Stimulated activated naive CD8-positive, alpha-beta T cell treated with anti-CD3 and anti-CD28 coated beads, Interleukin-15, amount 100 ng/mL, for 72 hours (primary cell): ENCODE measurements at regions not wholly inside any gene's neighbourhood (a gene's known extent, or its start where the extent isn't known, plus 50 kb on each side); places are given as distances from the start of the nearest gene placed in this dataset.
A peak's percentile ranks its signal among the peaks of the same experiment; 100 is the strongest.

Experiments
- ATAC-seq: fragments of 150-1000 bp; cut with Tn5 transposase; 2 replicates; pipeline ENCODE4 v1.10.0; 2021; ENCODE audit warnings: mild to moderate bottlenecking, moderate library complexity
- DNase-seq, 2 donors: peaks; one replicate each; pipeline ENCODE4 v3.0.0; 2021 to 2022
- H3K27ac Mint-ChIP-seq, 2 donors: one replicate each; pipeline ENCODE4 v1.8.0; 2022; ENCODE audit warnings: mild to moderate bottlenecking in 2 of 2, mixed read lengths in 2 of 2, moderate library complexity in 2 of 2
- H3K27me3 Mint-ChIP-seq: one replicate; pipeline ENCODE4 v1.8.0; 2022; ENCODE audit warnings: mixed read lengths
- H3K4me1 Mint-ChIP-seq: one replicate; pipeline ENCODE4 v1.8.0; 2022; ENCODE audit warnings: mild to moderate bottlenecking, mixed read lengths
- H3K4me3 Mint-ChIP-seq, 2 donors: one replicate each; pipeline ENCODE4 v1.8.0; 2022; ENCODE audit warnings: mild to moderate bottlenecking in 2 of 2, mixed read lengths in 2 of 2, moderate library complexity in 1 of 2
- H3K9me3 Mint-ChIP-seq, 2 donors: one replicate each; pipeline ENCODE4 v1.8.0; 2022; ENCODE audit warnings: mixed read lengths in 2 of 2

DNA sequence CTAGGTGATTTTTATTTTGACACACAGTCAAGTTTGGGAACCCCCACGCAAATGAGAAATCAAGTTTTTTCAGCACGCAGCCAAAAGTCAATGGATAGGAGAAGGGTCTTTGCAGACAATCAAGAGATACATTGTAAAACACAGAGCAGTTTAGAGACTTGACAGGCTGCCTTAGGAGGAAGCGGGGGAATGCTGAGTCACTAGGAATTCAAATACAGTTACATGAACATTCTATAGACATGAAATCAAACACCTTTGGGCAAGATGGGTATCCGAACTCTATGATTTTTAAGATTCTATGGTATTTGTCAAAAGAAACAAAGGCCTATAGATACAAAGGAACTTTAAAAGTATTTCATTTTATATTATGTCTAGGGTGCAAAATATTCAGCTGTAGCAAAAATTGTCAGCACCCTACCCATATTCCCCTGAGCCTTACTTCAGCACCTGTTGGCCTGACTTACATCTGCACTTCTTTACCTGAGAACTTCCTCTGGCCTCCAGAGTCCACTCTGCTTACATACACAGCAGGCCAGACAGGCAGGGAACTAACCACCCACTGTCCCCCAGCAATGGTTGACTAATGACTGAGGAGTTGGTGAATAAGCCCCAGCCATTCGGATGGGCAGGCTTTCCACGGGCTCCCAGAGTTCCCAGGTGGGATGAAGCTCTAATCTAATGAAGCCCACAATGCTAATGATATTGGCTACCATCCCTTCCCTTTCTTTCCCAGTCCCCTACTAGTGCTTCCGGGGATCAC, 289.3 kb upstream of the RORA start:
- no peak overlapping the region for H3K4me3 Mint-ChIP-seq
- no peak for ATAC-seq

DNA sequence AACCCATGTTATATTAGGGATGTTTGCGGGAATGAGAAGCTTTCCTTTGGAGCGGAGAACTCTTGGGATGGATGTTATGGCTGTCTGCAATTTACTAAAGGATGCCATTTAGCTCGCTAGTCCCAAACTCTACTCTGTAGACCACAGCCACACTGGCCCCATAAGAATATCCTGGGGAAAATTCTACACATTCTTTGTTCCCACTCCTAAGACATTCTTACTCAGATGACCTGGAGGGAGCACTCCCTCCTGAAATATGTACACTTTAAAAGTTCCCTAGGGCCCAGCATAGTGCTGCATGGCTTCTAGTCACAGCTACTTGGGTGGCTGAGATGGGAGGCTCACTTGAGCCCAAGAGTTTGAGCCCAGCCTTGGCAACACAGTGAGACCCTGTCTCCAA, 288.7 kb upstream of the RORA start:
- Mint-ChIP-seq H3K9me3 (no peaks in the 10 kb centered on the region), H3K4me3 (no peak overlapping the region), H3K27ac (no peak overlapping the region), H3K27me3 (peaks cover 33% of the 10 kb centered on the region), H3K4me1 (no peaks in the 10 kb centered on the region)
- no peak for ATAC-seq
- DNase-seq: no peak

More for the DNA sequence above, 289.3 kb upstream of the RORA start:
- DNase-seq: no peak
- H3K4me1 Mint-ChIP-seq: no peaks in the 10 kb centered on the region
- no peak overlapping the region for H3K27ac Mint-ChIP-seq
- H3K27me3 Mint-ChIP-seq: peaks cover 39% of the 10 kb centered on the region
- H3K9me3 Mint-ChIP-seq: no peaks in the 10 kb centered on the region

DNA sequence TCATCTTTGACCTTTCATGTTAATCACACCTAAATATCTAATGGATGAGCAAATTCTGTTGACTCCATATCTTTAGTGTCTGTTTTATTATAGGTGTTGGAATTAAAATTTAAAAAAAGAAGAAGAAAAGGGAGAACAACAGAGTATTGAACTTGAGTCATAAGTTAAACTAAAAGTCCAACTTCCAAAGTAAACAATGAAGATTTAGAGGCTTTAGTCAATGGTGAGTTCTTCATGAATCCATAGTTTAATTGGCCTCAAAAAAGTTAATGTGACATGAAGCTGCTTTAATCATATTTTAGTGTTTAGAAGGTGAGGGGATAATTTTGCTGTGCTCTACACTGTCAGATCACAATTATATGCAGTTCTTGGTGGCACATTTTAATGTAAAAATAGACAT, 288.2 kb upstream of the RORA start:
- DNase-seq (no peak), ATAC-seq (no peak)
- Mint-ChIP-seq H3K27ac (no peak overlapping the region), H3K27me3 (peaks cover 32% of the 10 kb centered on the region), H3K4me1 (no peaks in the 10 kb centered on the region), H3K4me3 (no peak overlapping the region), H3K9me3 (no peaks in the 10 kb centered on the region)

DNA sequence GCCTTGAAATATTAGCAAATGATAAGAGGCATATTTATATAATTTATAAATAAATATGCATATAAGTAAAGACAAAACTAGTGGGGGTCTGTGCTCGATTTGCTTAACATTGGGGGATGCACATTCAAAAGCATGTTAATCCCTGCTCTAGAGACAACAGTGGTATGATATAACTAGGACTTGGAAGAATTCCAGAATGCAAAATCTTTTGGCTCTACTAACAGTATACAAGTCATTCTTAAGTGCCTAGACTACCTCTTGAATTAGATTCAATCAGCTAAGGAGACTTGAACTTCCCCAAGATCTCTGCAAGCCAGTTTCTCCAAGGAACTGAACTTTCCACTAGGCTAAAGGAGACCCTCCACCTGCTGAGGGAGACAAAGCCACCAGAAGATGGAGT, 282.7 kb upstream of the RORA start:
- ATAC-seq (no peak), DNase-seq (no peak)
- H3K27me3 Mint-ChIP-seq: peaks cover 20% of the 10 kb centered on the region
- H3K4me1 Mint-ChIP-seq: no peaks in the 10 kb centered on the region
- H3K27ac Mint-ChIP-seq: no peak overlapping the region
- H3K9me3 Mint-ChIP-seq: no peaks in the 10 kb centered on the region
- H3K4me3 Mint-ChIP-seq: no peak overlapping the region

DNA sequence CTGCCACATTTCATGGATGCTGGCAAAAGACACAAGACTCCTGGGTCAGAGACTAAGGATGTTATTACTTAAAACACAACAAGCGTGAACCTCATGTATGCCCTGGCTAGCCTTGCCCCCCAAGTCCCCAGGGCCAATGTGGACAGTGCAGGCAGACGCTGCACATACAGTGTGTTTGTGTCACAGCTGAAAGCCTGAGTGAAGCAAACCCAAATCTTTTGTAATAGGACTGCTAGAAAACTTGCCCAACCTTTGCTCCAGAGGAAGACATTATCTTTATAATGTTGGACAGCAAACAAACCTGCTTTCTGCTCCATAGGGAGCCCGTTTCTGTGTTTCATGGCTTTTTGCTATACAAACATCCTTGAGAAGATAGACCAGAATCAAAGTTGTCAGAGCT, 282.0 kb upstream of the RORA start:
- DNase-seq (no peak), ATAC-seq (no peak)
- no peak overlapping the region for H3K4me3 Mint-ChIP-seq
- H3K27me3 Mint-ChIP-seq: peaks cover 19% of the 10 kb centered on the region
- H3K27ac Mint-ChIP-seq: no peak overlapping the region
- no peaks in the 10 kb centered on the region for H3K4me1 Mint-ChIP-seq
- H3K9me3 Mint-ChIP-seq: no peaks in the 10 kb centered on the region

DNA sequence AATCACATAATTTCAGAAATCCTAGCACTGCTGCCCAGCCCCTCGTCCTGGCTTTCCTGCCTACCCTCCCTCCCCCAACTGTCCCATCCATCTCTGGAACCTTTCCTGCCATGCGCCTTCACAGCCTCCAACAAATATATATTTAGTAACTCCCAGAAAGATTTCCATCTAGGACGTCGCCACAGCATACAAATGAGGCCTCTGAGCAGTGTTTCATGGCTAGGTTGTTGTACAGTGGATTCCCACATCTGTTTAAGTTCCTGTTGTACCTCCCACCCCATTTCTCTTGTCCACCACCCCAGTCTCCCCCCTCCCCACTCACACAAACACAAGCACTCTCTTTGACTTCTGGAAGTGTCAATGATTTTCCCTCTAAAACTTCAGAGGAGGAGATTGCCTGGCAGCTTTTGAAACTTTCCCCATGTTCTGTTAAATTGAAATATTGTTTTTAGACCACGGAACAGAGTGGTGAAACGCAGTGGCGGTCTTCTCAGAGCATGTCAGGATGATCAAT, 280.3 kb upstream of the RORA start:
- H3K27me3 Mint-ChIP-seq: peaks cover 12% of the 10 kb centered on the region
- ATAC-seq (no peak), DNase-seq (no peak)
- no peaks in the 10 kb centered on the region for H3K4me1 Mint-ChIP-seq
- no peak overlapping the region for H3K4me3 Mint-ChIP-seq
- no peak overlapping the region for H3K27ac Mint-ChIP-seq
- no peaks in the 10 kb centered on the region for H3K9me3 Mint-ChIP-seq

DNA sequence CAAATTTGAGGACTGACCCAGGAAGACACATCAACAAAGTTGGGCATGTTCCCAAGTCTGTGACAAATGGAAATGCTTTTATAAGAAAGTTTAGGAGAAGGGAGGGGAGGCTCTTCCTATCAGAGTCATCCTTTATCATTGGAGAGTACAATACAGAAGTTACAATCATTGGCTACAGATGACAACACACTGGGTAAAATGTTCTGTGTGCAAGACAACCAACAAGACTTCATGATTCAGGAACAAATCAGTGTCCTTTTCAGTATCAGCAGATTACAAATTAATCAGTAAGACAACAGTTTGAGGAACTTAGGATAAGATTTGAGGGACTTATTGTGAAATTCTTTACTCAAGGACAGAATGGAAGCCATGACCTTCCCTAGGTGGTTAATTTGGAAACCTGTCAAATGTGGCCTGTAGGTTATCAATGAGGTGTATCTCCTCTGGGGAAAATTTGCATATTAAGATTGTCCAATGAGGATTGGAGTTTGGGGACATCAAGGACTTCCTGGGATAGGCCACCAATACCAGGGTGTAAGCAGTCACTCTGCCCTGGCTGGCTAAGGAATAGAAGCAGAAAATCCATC, 274.4 kb upstream of the RORA start:
- Mint-ChIP-seq H3K9me3 (no peaks in the 10 kb centered on the region), H3K27me3 (peaks cover 30% of the 10 kb centered on the region), H3K4me1 (no peaks in the 10 kb centered on the region), H3K27ac (no peak overlapping the region), H3K4me3 (no peak overlapping the region)
- no peak for ATAC-seq
- DNase-seq: no peak

DNA sequence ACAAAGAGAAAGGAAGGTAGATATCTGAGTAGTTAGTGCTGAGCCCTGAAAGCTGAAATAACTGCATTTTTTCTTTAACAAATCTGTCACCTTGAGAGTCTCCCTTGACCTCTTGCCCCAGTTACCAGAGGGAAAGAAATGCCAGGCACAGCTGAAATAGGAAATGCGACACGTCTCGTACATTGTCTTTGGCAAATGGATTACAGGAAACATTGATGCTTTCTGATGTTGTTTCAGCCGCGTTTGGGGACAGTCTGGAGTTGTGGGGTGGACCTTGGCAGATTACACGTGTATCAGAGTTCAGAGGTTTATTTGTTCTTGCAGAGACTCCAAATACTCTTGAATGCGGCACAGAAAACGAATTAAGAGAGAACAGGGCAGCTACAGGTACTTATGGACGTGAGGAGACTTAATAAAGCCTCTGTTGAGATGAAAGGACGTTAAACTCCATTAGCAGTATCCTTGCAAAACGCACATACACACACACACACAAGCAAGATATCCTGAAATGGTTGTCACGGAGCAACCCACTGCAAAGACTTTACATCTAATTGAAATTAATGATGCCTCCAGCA, 272.8 kb upstream of the RORA start:
- Mint-ChIP-seq H3K9me3 (no peaks in the 10 kb centered on the region), H3K27ac (no peak overlapping the region), H3K4me1 (no peaks in the 10 kb centered on the region), H3K27me3 (peaks cover 39% of the 10 kb centered on the region), H3K4me3 (no peak overlapping the region)
- no peak for DNase-seq
- ATAC-seq: no peak

DNA sequence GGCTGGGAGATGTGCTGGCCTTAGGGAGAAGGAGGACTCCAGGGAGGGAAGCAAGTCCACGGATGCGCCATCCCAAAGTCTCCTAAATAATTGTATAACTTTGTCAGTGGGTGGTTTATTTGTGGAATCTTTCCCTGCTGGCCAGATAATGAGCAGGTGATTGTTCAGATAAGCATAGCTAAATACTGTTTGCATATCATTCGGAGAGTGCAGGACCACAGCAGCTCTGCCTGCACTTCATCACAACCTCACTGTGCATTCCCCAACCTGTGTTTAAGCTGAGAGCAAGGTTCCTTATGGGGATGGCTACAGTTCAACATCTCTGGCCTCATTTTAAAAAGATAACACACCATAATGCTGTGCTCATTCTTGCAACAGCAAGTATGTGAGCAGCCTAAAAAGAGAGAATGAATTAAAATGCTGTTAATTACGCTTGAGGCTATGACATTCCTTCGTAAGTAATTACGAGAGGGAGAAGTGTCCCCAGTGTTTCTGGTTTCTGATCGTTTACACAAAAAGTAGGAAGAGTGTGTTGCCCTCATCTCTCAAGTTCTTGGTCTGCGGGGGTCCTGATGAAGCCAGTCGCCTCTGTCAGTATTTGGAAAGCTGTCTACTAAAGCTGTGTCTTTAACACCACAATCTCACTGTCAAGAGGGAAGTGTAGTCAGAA, 272.0 kb upstream of the RORA start:
- no peaks in the 10 kb centered on the region for H3K4me1 Mint-ChIP-seq
- no peak for DNase-seq
- ATAC-seq: no peak
- H3K27me3 Mint-ChIP-seq: peaks cover 44% of the 10 kb centered on the region
- H3K4me3 Mint-ChIP-seq: no peak overlapping the region
- H3K27ac Mint-ChIP-seq: peak overlapping the region in 1 of 2 donors; percentile 3
- H3K9me3 Mint-ChIP-seq: no peaks in the 10 kb centered on the region

DNA sequence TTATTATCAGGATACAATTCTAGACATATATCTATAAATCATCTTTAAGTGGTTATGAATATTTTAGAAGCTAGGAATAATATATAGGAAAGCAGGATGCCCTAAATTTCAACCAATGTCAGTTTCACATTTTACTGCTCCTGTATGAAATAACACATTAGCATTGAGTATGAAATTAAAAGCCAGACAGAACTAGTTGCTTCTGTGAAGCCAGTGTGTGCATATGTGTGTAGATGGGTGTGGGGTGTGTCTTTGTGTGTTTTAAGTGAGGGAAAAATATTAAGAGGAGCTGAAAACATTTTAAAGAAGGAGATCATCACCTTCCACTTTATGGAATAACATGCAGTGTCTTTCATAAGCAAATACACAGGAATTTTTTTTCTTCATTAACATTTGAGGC, 271.4 kb upstream of the RORA start:
- Mint-ChIP-seq H3K4me3 (no peak overlapping the region), H3K27me3 (peaks cover 44% of the 10 kb centered on the region), H3K9me3 (no peaks in the 10 kb centered on the region), H3K4me1 (no peaks in the 10 kb centered on the region), H3K27ac (no peak overlapping the region)
- ATAC-seq (no peak), DNase-seq (no peak)

DNA sequence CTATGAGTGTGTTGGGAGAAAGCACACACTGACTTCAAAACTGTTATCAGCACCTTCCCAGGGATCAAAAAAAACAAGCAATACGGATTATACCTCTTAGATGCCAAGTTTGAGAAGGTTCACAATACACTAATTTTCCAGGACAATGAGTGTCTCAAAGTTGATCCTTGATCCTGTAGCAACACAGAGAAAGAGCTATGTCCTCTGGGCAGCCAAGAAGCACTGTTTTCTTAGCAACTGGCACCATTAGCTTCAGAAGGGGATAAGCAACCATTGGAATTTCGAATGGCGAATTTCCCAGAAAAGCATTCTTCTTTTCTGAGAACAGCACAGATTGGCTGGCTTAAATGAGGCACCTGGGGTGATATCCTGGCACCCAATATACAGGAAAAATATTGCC, 270.3 kb upstream of the RORA start:
- H3K4me1 Mint-ChIP-seq: no peaks in the 10 kb centered on the region
- no peak overlapping the region for H3K4me3 Mint-ChIP-seq
- DNase-seq: no peak
- ATAC-seq: no peak
- no peak overlapping the region for H3K27ac Mint-ChIP-seq
- H3K27me3 Mint-ChIP-seq: peaks cover 46% of the 10 kb centered on the region
- H3K9me3 Mint-ChIP-seq: no peaks in the 10 kb centered on the region

DNA sequence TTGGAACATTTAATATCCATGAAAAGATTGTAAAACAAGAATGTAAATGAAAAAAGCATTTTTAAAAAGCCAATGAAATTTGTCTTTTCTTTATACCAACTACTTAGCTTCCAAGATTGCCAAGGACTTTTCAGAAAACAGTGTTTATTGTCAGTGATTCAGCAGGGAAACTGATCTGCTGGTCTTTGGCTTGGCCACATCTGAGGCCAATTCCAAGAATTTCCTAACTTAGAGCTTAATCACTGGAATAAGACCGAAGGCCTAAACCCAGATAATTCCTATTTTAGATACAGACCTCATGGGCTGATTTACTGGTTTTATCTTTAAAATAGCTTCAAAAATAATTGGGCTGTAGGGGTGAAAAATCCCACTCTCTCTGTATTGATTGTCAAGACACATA, 260.5 kb upstream of the RORA start:
- Mint-ChIP-seq H3K27ac (no peak overlapping the region), H3K27me3 (peaks cover 25% of the 10 kb centered on the region), H3K4me1 (no peaks in the 10 kb centered on the region), H3K4me3 (no peak overlapping the region), H3K9me3 (no peaks in the 10 kb centered on the region)
- DNase-seq: no peak
- ATAC-seq: no peak

DNA sequence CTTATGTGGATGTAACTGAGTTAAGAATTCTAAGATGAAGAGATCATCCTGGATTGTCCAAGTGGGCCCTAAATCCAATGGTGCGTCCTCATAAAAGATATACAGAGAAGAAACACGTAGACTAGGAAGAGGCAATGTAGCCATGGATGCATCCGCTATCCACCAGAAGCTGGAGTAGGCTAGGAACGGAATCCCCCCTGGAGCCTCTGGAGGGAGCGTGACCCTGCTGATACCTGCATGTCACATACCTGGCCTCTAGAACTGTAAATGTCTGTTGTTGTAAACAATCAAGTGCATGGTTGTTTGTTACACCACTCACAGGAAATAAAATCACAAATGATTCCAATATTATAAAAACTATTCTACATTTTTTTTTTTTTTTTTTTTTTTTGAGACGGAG, 254.5 kb upstream of the RORA start:
- Mint-ChIP-seq H3K4me1 (no peaks in the 10 kb centered on the region), H3K27ac (no peak overlapping the region), H3K27me3 (peaks cover 28% of the 10 kb centered on the region), H3K4me3 (no peak overlapping the region), H3K9me3 (no peaks in the 10 kb centered on the region)
- DNase-seq: no peak
- ATAC-seq: no peak

DNA sequence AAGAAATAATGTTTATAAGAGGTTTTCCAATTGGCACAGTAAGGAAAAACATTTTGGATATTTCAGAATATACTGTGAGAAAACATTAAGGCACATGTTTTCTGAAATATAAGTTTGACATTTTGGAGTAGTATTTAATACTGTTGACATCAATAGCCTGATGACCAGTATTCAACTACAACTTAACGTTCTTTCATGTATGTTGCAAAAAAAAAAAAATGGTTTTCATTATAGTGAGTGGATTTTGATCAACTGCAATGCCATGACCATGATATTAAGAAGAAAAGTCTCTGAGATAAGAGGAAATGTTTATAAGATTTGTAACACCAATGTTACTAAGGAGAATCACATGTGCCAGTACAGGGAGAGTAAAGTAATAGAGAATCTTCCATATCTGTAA, 252.8 kb upstream of the RORA start:
- Mint-ChIP-seq H3K9me3 (no peaks in the 10 kb centered on the region), H3K4me3 (no peak overlapping the region), H3K27me3 (peaks cover 28% of the 10 kb centered on the region), H3K27ac (no peak overlapping the region), H3K4me1 (no peaks in the 10 kb centered on the region)
- no peak for DNase-seq
- ATAC-seq: no peak

DNA sequence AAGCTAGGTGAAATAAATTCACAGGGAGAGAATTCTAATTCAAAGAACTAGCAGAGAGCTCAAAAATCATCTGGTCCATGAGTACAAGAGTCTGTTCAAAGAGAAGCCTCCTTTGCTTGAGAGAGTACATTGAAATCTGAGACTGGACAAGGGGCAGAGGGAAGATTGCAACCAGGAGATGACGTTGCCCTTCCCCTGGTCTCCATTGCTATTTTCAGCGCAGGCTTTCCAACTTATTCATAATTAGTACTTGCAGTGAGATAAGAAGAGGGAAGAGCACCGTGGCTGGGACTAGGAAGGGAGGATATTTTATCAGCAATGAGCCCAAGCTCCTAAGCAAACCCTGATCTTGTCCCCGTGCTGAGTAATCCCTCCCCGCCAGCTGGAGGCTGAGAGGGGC, 251.8 kb upstream of the RORA start:
- Mint-ChIP-seq H3K4me1 (no peaks in the 10 kb centered on the region), H3K27ac (no peak overlapping the region), H3K9me3 (no peaks in the 10 kb centered on the region), H3K27me3 (peaks cover 19% of the 10 kb centered on the region), H3K4me3 (no peak overlapping the region)
- ATAC-seq (no peak), DNase-seq (no peak)

DNA sequence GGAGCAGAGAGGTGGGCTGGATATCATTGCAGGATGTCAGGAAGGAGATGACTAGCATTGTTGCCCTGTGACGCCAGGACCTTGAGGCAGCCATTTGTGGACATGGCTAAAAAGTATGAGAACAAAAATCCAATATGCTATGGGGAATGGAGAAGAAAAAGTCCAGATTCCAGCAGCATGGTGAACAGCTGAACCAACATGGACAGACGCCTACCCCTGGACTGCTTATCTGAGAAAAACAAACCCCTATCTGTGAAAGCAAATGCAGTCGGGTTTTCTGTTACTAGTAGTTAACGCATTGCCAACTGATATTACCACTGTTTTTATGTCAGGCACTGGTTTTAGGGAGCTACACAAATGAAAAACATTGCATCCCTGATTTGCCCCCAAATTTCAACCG, 251.2 kb upstream of the RORA start:
- H3K4me1 Mint-ChIP-seq: no peaks in the 10 kb centered on the region
- ATAC-seq: no peak
- H3K27me3 Mint-ChIP-seq: peaks cover 20% of the 10 kb centered on the region
- no peaks in the 10 kb centered on the region for H3K9me3 Mint-ChIP-seq
- no peak overlapping the region for H3K4me3 Mint-ChIP-seq
- DNase-seq: no peak
- H3K27ac Mint-ChIP-seq: no peak overlapping the region
